GM12873 (cell line): ENCODE measurements at regions not wholly inside any gene's neighbourhood (a gene's known extent, or its start where the extent isn't known, plus 50 kb on each side); places are given as distances from the start of the nearest gene placed in this dataset.

Source experiments
- TF ChIP-seq, protein P1 (sequence below): IDR thresholded peaks from 2 replicates; pipeline ENCODE4 v1.5.1; 2012; ENCODE audit warnings: low read depth, mild to moderate bottlenecking, moderate library complexity, low read length, control low read depth; ENCODE audit not compliant: insufficient read depth; ENCODE audit errors: missing control alignments

DNA sequence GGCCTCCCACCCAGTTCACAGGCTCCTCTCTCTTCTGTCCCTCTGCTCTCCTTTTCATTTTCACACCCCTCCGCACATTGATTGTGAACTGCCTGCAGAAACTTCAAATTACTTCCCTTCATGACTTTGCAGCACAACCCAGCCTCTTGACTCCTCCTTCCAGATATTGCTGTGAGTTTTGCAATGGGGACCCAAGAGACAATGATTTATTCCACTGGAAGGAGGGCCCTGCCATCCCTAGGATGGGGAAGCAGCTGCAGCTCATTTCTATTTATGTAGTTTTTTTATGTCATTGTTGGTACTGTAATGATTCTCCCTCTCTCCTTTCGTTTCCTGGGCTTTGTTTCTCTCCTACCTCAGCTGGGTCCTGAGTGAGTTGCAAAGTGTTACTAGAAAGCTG is 364.9 kb downstream of the ICE1 start:
- TF ChIP-seq, protein P1, sequence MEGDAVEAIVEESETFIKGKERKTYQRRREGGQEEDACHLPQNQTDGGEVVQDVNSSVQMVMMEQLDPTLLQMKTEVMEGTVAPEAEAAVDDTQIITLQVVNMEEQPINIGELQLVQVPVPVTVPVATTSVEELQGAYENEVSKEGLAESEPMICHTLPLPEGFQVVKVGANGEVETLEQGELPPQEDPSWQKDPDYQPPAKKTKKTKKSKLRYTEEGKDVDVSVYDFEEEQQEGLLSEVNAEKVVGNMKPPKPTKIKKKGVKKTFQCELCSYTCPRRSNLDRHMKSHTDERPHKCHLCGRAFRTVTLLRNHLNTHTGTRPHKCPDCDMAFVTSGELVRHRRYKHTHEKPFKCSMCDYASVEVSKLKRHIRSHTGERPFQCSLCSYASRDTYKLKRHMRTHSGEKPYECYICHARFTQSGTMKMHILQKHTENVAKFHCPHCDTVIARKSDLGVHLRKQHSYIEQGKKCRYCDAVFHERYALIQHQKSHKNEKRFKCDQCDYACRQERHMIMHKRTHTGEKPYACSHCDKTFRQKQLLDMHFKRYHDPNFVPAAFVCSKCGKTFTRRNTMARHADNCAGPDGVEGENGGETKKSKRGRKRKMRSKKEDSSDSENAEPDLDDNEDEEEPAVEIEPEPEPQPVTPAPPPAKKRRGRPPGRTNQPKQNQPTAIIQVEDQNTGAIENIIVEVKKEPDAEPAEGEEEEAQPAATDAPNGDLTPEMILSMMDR: no peak

DNA sequence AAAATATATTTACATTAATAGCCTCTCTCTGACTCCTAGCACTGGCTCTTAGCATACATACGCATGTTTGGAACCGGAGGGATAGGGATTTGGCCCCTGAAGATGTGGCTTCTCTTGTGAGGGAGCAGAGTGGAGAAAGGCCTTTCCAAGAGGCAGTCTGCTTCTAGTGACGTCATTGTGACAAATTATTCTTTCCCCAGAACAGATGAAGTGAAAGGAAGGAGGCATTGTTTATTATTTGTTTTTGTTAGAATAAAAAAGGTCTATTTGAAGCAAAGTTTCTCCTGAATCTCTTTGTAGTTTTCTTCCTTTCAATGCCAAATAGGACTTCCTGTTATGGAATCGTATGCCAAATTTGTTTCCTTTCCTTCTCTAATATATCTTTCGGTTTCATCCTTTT is 361.6 kb downstream of the ICE1 start:
- TF ChIP-seq, protein P1: no peak

DNA sequence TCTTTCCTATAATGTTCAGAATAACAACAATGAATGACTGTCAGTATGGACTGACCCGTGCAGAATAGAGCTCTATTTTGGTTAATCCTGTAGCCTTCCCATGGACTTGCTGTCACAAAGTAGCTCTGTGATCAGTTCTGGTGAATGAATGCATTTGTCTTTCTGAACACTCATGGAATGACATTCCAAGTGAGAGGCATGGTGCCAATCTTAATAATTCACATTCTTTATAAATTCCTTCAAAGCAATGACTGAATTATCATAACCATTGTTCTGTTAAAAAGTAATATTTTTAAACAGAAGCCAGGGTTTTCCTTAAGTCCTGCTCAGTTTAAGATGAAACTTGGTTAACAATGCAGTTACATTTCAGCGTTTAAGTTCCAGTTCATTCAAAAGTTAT is 360.5 kb downstream of the ICE1 start:
- TF ChIP-seq, protein P1: no peak

DNA sequence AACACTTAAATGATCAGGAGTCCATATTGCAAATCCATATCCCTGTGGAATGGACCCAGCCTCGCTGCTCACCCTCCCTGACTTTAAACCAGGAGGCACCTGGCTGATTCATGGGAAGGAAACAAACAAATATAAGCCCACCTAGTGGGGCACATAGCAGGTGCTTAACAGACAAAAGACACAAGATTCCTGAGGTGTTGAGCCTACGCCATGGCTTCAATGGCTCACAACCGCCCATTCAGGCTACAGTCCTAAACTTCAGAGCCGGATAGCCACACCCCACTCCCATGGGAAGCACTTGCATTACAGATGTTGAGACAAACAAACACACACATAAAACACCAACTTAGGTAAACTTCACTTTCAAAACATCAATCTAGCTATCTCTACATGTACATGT is 359.9 kb downstream of the ICE1 start:
- TF ChIP-seq, protein P1: no peak

DNA sequence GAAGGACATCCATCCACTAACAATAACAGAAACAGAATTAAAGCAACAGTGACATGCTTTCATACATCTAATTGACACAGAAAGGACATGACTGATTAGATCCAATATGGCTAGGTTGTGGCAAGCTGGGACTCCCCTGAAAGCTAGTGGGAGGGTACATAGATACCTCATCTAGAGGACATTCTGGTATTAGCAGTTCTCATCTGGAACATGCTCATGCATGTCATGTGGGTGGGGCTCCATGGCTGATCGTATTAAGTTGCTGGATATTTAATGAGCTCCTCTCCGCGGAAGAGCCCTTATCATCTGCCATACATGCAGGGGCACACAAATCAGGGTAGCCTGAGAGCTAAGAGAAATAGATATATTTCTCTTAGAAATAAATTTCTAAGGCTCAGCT is 358.9 kb downstream of the ICE1 start:
- TF ChIP-seq, protein P1: no peak

DNA sequence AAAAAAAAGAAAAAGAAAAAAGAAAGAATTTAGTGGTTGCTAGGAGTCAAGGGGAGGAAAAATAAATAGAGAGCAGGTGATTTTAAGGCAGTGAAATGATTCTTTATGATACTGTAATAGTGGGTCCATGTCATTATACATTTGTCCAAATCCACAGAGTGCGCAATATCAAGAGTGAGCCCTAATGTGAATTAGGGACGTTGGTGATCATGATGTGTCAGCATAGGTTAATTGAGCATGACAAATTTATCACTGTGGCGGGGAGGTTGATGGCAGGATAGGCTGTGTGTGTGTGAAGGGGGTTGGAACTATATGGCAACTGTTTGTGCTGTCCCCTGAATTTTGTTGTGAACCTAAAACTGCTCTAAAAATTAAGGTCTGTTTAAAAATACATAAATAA is 357.8 kb downstream of the ICE1 start:
- TF ChIP-seq, protein P1: no peak

DNA sequence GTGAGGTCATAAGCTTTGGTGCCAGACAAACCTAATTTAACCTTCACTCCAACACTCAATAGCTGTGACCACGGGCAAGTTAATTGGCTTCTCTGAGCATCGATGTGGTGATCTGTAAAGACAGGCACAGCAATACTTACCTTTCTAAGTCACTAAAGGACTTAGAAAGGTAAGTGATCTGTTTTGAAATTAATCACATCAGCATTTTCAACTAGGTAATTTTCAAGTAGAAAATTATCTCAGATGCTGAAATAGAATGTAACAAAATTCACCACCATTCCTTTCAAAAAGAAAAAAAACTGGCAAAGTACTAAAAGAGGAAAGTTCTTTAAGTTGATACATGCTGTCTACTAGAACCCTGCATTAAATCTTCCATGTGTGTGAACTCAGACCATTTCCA is 354.5 kb downstream of the ICE1 start:
- TF ChIP-seq, protein P1: no peak

DNA sequence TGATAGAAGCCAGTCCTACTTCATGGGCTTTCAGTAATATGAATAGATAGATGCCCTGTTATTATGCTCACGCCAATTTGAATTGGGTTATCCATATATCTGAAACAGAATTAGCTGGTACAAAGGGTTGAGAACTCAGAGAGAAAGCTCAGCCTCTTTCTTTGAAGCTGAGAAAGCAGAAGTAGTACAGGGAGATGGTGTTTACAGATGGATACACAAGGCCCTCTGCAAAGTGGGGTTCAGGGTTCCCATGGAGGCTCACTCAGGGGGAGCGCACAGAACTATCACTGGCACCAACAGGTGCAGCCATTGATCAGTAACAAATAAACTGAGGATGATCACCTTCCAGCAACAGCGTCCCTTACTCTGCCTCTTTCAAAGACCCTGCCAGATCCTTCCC is 349.7 kb downstream of the ICE1 start:
- TF ChIP-seq, protein P1: no peak
